ENCODE measurements at regions not wholly inside any gene's neighbourhood (a gene's known extent, or its start where the extent isn't known, plus 50 kb on each side); places are given as distances from the start of the nearest gene placed in this dataset.

- H3K9ac ChIP-seq (ENCODE audit: low read depth, low read length), result peak overlapping the region; percentile 47
- peak overlapping the region; percentile 72 for H3K4me3 ChIP-seq (ENCODE audit: low read depth, low read length)
- H3K27me3 ChIP-seq (ENCODE audit: control insufficient read depth, insufficient read depth, low read length), result peaks cover 4% of the 10 kb centered on the region
- H3K36me3 ChIP-seq (ENCODE audit: control insufficient read depth, insufficient read depth, low read length), result no peaks in the 10 kb centered on the region
- H3K4me1 ChIP-seq (ENCODE audit: control insufficient read depth, insufficient read depth, low read length), result peaks cover 13% of the 10 kb centered on the region
- H3K9me3 ChIP-seq (ENCODE audit: control insufficient read depth, insufficient read depth, low read length), result no peaks in the 10 kb centered on the region
These were observed 256.4 kb upstream of the SOX21 start for GRCh38 chr13:94968757-94969086.

GRCh38 chr13:94968040-94968756, 255.9 kb upstream of the SOX21 start:
- peak overlapping the region; percentile 72 for H3K4me3 ChIP-seq (ENCODE audit: low read depth, low read length)
- H3K27me3 ChIP-seq (ENCODE audit: control insufficient read depth, insufficient read depth, low read length), result peaks cover 4% of the 10 kb centered on the region
- peak overlapping the region; percentile 50 for H3K9ac ChIP-seq (ENCODE audit: low read depth, low read length)
- H3K36me3 ChIP-seq (ENCODE audit: control insufficient read depth, insufficient read depth, low read length), result no peaks in the 10 kb centered on the region
- H3K4me1 ChIP-seq (ENCODE audit: control insufficient read depth, insufficient read depth, low read length), result peaks cover 13% of the 10 kb centered on the region
- H3K9me3 ChIP-seq (ENCODE audit: control insufficient read depth, insufficient read depth, low read length), result no peaks in the 10 kb centered on the region

- H3K9ac ChIP-seq (ENCODE audit: low read depth, low read length), result peak overlapping the region; percentile 50
These were observed 255.1 kb upstream of the SOX21 start for GRCh38 chr13:94967183-94968039.

GRCh38 chr13:94966422-94966955, 254.1 kb upstream of the SOX21 start:
- H3K27me3 ChIP-seq (ENCODE audit: control insufficient read depth, insufficient read depth, low read length), result peaks cover 4% of the 10 kb centered on the region
- no peaks in the 10 kb centered on the region for H3K36me3 ChIP-seq (ENCODE audit: control insufficient read depth, insufficient read depth, low read length)
- H3K4me1 ChIP-seq (ENCODE audit: control insufficient read depth, insufficient read depth, low read length), result peaks cover 10% of the 10 kb centered on the region
- no peak overlapping the region for H3K9ac ChIP-seq (ENCODE audit: low read depth, low read length)
- no peak overlapping the region for H3K4me3 ChIP-seq (ENCODE audit: low read depth, low read length)
- H3K9me3 ChIP-seq (ENCODE audit: control insufficient read depth, insufficient read depth, low read length), result no peaks in the 10 kb centered on the region

More at GRCh38 chr13:94967183-94968039, 255.1 kb upstream of the SOX21 start:
- peak overlapping the region; percentile 72 for H3K4me3 ChIP-seq (ENCODE audit: low read depth, low read length)
- peaks cover 13% of the 10 kb centered on the region for H3K4me1 ChIP-seq (ENCODE audit: control insufficient read depth, insufficient read depth, low read length)
- H3K27me3 ChIP-seq (ENCODE audit: control insufficient read depth, insufficient read depth, low read length), result peaks cover 4% of the 10 kb centered on the region
- no peaks in the 10 kb centered on the region for H3K9me3 ChIP-seq (ENCODE audit: control insufficient read depth, insufficient read depth, low read length)
- H3K36me3 ChIP-seq (ENCODE audit: control insufficient read depth, insufficient read depth, low read length), result no peaks in the 10 kb centered on the region

GRCh38 chr13:94959626-94960025, 247.3 kb upstream of the SOX21 start:
- Histone ChIP-seq H3K27me3 (ENCODE audit: control insufficient read depth, insufficient read depth, low read length) (no peaks in the 10 kb centered on the region), H3K9ac (ENCODE audit: low read depth, low read length) (no peak overlapping the region), H3K36me3 (ENCODE audit: control insufficient read depth, insufficient read depth, low read length) (no peaks in the 10 kb centered on the region), H3K4me1 (ENCODE audit: control insufficient read depth, insufficient read depth, low read length) (no peaks in the 10 kb centered on the region), H3K9me3 (ENCODE audit: control insufficient read depth, insufficient read depth, low read length) (no peaks in the 10 kb centered on the region), H3K4me3 (ENCODE audit: low read depth, low read length) (no peak overlapping the region)

- Histone ChIP-seq H3K9ac (ENCODE audit: low read depth, low read length) (no peak overlapping the region), H3K36me3 (ENCODE audit: control insufficient read depth, insufficient read depth, low read length) (no peaks in the 10 kb centered on the region), H3K4me1 (ENCODE audit: control insufficient read depth, insufficient read depth, low read length) (no peaks in the 10 kb centered on the region), H3K4me3 (ENCODE audit: low read depth, low read length) (no peak overlapping the region), H3K27me3 (ENCODE audit: control insufficient read depth, insufficient read depth, low read length) (no peaks in the 10 kb centered on the region), H3K9me3 (ENCODE audit: control insufficient read depth, insufficient read depth, low read length) (no peaks in the 10 kb centered on the region)
These were observed 244.2 kb upstream of the SOX21 start for GRCh38 chr13:94956417-94957110.

- Histone ChIP-seq H3K27me3 (ENCODE audit: control insufficient read depth, insufficient read depth, low read length) (no peaks in the 10 kb centered on the region), H3K4me3 (ENCODE audit: low read depth, low read length) (no peak overlapping the region), H3K9me3 (ENCODE audit: control insufficient read depth, insufficient read depth, low read length) (no peaks in the 10 kb centered on the region), H3K36me3 (ENCODE audit: control insufficient read depth, insufficient read depth, low read length) (no peaks in the 10 kb centered on the region), H3K9ac (ENCODE audit: low read depth, low read length) (no peak overlapping the region), H3K4me1 (ENCODE audit: control insufficient read depth, insufficient read depth, low read length) (peaks cover 6% of the 10 kb centered on the region)
These were observed 240.4 kb upstream of the SOX21 start for GRCh38 chr13:94952787-94953186.

GRCh38 chr13:94950303-94950702, 238.0 kb upstream of the SOX21 start:
- Histone ChIP-seq H3K9ac (ENCODE audit: low read depth, low read length) (no peak overlapping the region), H3K4me1 (ENCODE audit: control insufficient read depth, insufficient read depth, low read length) (peaks cover 13% of the 10 kb centered on the region), H3K27me3 (ENCODE audit: control insufficient read depth, insufficient read depth, low read length) (no peaks in the 10 kb centered on the region), H3K9me3 (ENCODE audit: control insufficient read depth, insufficient read depth, low read length) (no peaks in the 10 kb centered on the region), H3K36me3 (ENCODE audit: control insufficient read depth, insufficient read depth, low read length) (no peaks in the 10 kb centered on the region), H3K4me3 (ENCODE audit: low read depth, low read length) (no peak overlapping the region)

GRCh38 chr13:94947965-94948371, 235.6 kb upstream of the SOX21 start:
- no peaks in the 10 kb centered on the region for H3K36me3 ChIP-seq (ENCODE audit: control insufficient read depth, insufficient read depth, low read length)
- no peaks in the 10 kb centered on the region for H3K9me3 ChIP-seq (ENCODE audit: control insufficient read depth, insufficient read depth, low read length)
- peaks cover 19% of the 10 kb centered on the region for H3K4me1 ChIP-seq (ENCODE audit: control insufficient read depth, insufficient read depth, low read length)
- H3K9ac ChIP-seq (ENCODE audit: low read depth, low read length), result no peak overlapping the region
- H3K27me3 ChIP-seq (ENCODE audit: control insufficient read depth, insufficient read depth, low read length), result no peaks in the 10 kb centered on the region
- no peak overlapping the region for H3K4me3 ChIP-seq (ENCODE audit: low read depth, low read length)

GRCh38 chr13:94947392-94947791, 235.0 kb upstream of the SOX21 start:
- Histone ChIP-seq H3K4me1 (ENCODE audit: control insufficient read depth, insufficient read depth, low read length) (peaks cover 19% of the 10 kb centered on the region), H3K36me3 (ENCODE audit: control insufficient read depth, insufficient read depth, low read length) (no peaks in the 10 kb centered on the region), H3K9ac (ENCODE audit: low read depth, low read length) (no peak overlapping the region), H3K27me3 (ENCODE audit: control insufficient read depth, insufficient read depth, low read length) (no peaks in the 10 kb centered on the region), H3K4me3 (ENCODE audit: low read depth, low read length) (no peak overlapping the region), H3K9me3 (ENCODE audit: control insufficient read depth, insufficient read depth, low read length) (no peaks in the 10 kb centered on the region)

GRCh38 chr13:94946039-94946438, 233.7 kb upstream of the SOX21 start:
- Histone ChIP-seq H3K27me3 (ENCODE audit: control insufficient read depth, insufficient read depth, low read length) (no peaks in the 10 kb centered on the region), H3K36me3 (ENCODE audit: control insufficient read depth, insufficient read depth, low read length) (no peaks in the 10 kb centered on the region), H3K9ac (ENCODE audit: low read depth, low read length) (no peak overlapping the region), H3K9me3 (ENCODE audit: control insufficient read depth, insufficient read depth, low read length) (no peaks in the 10 kb centered on the region), H3K4me3 (ENCODE audit: low read depth, low read length) (no peak overlapping the region), H3K4me1 (ENCODE audit: control insufficient read depth, insufficient read depth, low read length) (peaks cover 19% of the 10 kb centered on the region)

Measured in iPS-15b (cell line).